ENCODE measurements at regions not wholly inside any gene's neighbourhood (a gene's known extent, or its start where the extent isn't known, plus 50 kb on each side); places are given as distances from the start of the nearest gene placed in this dataset.
"Not testable (repeated sequence)": the region's sequence is repeated elsewhere in the genome, so short reads cannot be mapped to it uniquely, and the experiment has no call there.

GRCh38 chr22:23449748-23450433, 130.2 kb downstream of the IGLL1 start:
- ATAC-seq; H3K4me3 Mint-ChIP-seq; H3K27me3 Mint-ChIP-seq; POLR2A ChIA-PET; H3K27me3 ChIP-seq (ENCODE audit: control insufficient read depth in 2 of 2, insufficient read depth in 2 of 2, low read length in 2 of 2); H3K27ac Mint-ChIP-seq; CTCF ChIA-PET; H3K4me3 ChIP-seq (ENCODE audit: low read length); H3K36me3 Mint-ChIP-seq; H3K9me3 ChIP-seq (ENCODE audit: control insufficient read depth in 2 of 3, low read length in 3 of 3); H3K36me3 ChIP-seq (ENCODE audit: control insufficient read depth in 2 of 3, insufficient read depth in 3 of 3, low read length in 3 of 3); intact Hi-C loops (cut with micrococcal nuclease); H3K27ac ChIP-seq (ENCODE audit: low read depth, low read length); H3K4me1 ChIP-seq (ENCODE audit: control insufficient read depth in 2 of 2, insufficient read depth in 2 of 2, low read length in 2 of 2); DNase-seq: not testable (repeated sequence)
- Mint-ChIP-seq H3K4me1 (peaks cover 0 to 12% (median 0%) of the 10 kb centered on the region in 7 donors), H3K9me3 (peaks cover 0 to 14% (median 6%) of the 10 kb centered on the region in 11 donors)

GRCh38 chr22:23448499-23449288, 131.4 kb downstream of the IGLL1 start:
- DNase-seq; intact Hi-C loops (cut with micrococcal nuclease); H3K27me3 Mint-ChIP-seq; H3K36me3 ChIP-seq (ENCODE audit: control insufficient read depth in 2 of 3, insufficient read depth in 3 of 3, low read length in 3 of 3); H3K27ac ChIP-seq (ENCODE audit: low read depth, low read length); H3K9me3 ChIP-seq (ENCODE audit: control insufficient read depth in 2 of 3, low read length in 3 of 3); H3K4me3 Mint-ChIP-seq; CTCF ChIA-PET; H3K4me1 ChIP-seq (ENCODE audit: control insufficient read depth in 2 of 2, insufficient read depth in 2 of 2, low read length in 2 of 2); H3K27ac Mint-ChIP-seq; H3K36me3 Mint-ChIP-seq; H3K4me3 ChIP-seq (ENCODE audit: low read length); POLR2A ChIA-PET; H3K27me3 ChIP-seq (ENCODE audit: control insufficient read depth in 2 of 2, insufficient read depth in 2 of 2, low read length in 2 of 2); ATAC-seq: not testable (repeated sequence)
- H3K4me1 Mint-ChIP-seq = peaks cover 0 to 12% (median 0%) of the 10 kb centered on the region in 7 donors
- peaks cover 0 to 17% (median 6%) of the 10 kb centered on the region in 11 donors for H3K9me3 Mint-ChIP-seq

GRCh38 chr22:23446796-23447350, 133.2 kb downstream of the IGLL1 start:
- intact Hi-C loops (cut with micrococcal nuclease) = no loop called here
- H3K27me3 ChIP-seq (ENCODE audit: control insufficient read depth in 2 of 2, insufficient read depth in 2 of 2, low read length in 2 of 2) = no peaks in the 10 kb centered on the region
- no peak for ATAC-seq
- Mint-ChIP-seq H3K36me3 (peaks cover 0 to 7% (median 4%) of the 10 kb centered on the region in 5 donors), H3K4me3 (no peak overlapping the region), H3K4me1 (peaks cover 0 to 7% (median 0%) of the 10 kb centered on the region in 7 donors), H3K9me3 (peaks cover 0 to 24% (median 6%) of the 10 kb centered on the region in 11 donors), H3K27ac (no peak overlapping the region), H3K27me3 (peaks cover 0 to 9% (median 0%) of the 10 kb centered on the region in 5 donors)
- H3K27ac ChIP-seq (ENCODE audit: low read depth, low read length) = no peak overlapping the region
- H3K9me3 ChIP-seq (ENCODE audit: control insufficient read depth in 2 of 3, low read length in 3 of 3) = no peaks in the 10 kb centered on the region
- H3K4me1 ChIP-seq (ENCODE audit: control insufficient read depth in 2 of 2, insufficient read depth in 2 of 2, low read length in 2 of 2) = no peaks in the 10 kb centered on the region
- ChIA-PET POLR2A (no interaction called here), CTCF (no interaction called here)
- no peak for DNase-seq
- H3K36me3 ChIP-seq (ENCODE audit: control insufficient read depth in 2 of 3, insufficient read depth in 3 of 3, low read length in 3 of 3) = no peaks in the 10 kb centered on the region
- no peak overlapping the region for H3K4me3 ChIP-seq (ENCODE audit: low read length)

DNA sequence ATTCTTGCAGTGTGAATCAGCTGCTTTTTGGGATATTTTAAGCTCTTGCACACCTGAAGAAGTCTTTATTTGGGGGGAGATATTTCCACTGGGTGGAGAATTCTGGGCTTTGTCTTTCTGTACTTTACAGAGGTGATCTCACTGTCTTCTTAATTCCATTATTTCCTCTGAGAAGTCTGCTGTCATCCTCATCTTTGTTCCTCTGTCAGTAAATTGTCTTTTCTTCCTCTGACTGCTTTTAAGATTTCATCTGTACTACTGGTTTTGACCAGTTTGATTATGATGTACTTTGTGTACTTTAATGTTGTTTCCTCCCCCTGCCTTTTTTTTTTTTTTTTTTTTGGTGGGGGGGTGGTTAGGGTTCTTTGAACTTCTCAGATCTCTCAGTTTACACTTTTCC, 133.9 kb downstream of the IGLL1 start:
- CTCF ChIA-PET; H3K4me3 Mint-ChIP-seq; H3K36me3 ChIP-seq (ENCODE audit: control insufficient read depth in 2 of 3, insufficient read depth in 3 of 3, low read length in 3 of 3); H3K27ac Mint-ChIP-seq; H3K4me1 Mint-ChIP-seq; intact Hi-C loops (cut with micrococcal nuclease); H3K4me3 ChIP-seq (ENCODE audit: low read length); H3K27ac ChIP-seq (ENCODE audit: low read depth, low read length); H3K4me1 ChIP-seq (ENCODE audit: control insufficient read depth in 2 of 2, insufficient read depth in 2 of 2, low read length in 2 of 2); H3K27me3 ChIP-seq (ENCODE audit: control insufficient read depth in 2 of 2, insufficient read depth in 2 of 2, low read length in 2 of 2); ATAC-seq; H3K36me3 Mint-ChIP-seq; DNase-seq; POLR2A ChIA-PET; H3K9me3 ChIP-seq (ENCODE audit: control insufficient read depth in 2 of 3, low read length in 3 of 3): not testable (repeated sequence)
- Mint-ChIP-seq H3K27me3 (peaks cover 0 to 11% (median 0%) of the 10 kb centered on the region in 5 donors), H3K9me3 (peaks cover 0 to 27% (median 6%) of the 10 kb centered on the region in 11 donors)

- Mint-ChIP-seq H3K9me3 (peaks cover 0 to 31% (median 6%) of the 10 kb centered on the region in 11 donors), H3K27me3 (peaks cover 0 to 15% (median 0%) of the 10 kb centered on the region in 5 donors)
- H3K4me3 Mint-ChIP-seq; H3K27ac ChIP-seq (ENCODE audit: low read depth, low read length); H3K36me3 Mint-ChIP-seq; ATAC-seq; H3K27me3 ChIP-seq (ENCODE audit: control insufficient read depth in 2 of 2, insufficient read depth in 2 of 2, low read length in 2 of 2); H3K4me1 Mint-ChIP-seq; H3K36me3 ChIP-seq (ENCODE audit: control insufficient read depth in 2 of 3, insufficient read depth in 3 of 3, low read length in 3 of 3); H3K9me3 ChIP-seq (ENCODE audit: control insufficient read depth in 2 of 3, low read length in 3 of 3); H3K27ac Mint-ChIP-seq; DNase-seq; H3K4me3 ChIP-seq (ENCODE audit: low read length); POLR2A ChIA-PET; CTCF ChIA-PET; H3K4me1 ChIP-seq (ENCODE audit: control insufficient read depth in 2 of 2, insufficient read depth in 2 of 2, low read length in 2 of 2); intact Hi-C loops (cut with micrococcal nuclease): not testable (repeated sequence)
Observed at GRCh38 chr22:23443905-23444304, 136.2 kb downstream of the IGLL1 start.

- H3K27me3 Mint-ChIP-seq = peaks cover 0 to 15% (median 3%) of the 10 kb centered on the region in 5 donors
- CTCF ChIA-PET; intact Hi-C loops (cut with micrococcal nuclease): not testable (repeated sequence)
Observed at GRCh38 chr22:23439581-23439980, 140.5 kb downstream of the IGLL1 start.

More at GRCh38 chr22:23439581-23439980, 140.5 kb downstream of the IGLL1 start:
- DNase-seq; H3K4me3 Mint-ChIP-seq; H3K27ac Mint-ChIP-seq; H3K4me3 ChIP-seq (ENCODE audit: low read length); H3K27ac ChIP-seq (ENCODE audit: low read depth, low read length); H3K4me1 ChIP-seq (ENCODE audit: control insufficient read depth in 2 of 2, insufficient read depth in 2 of 2, low read length in 2 of 2); H3K36me3 Mint-ChIP-seq; H3K27me3 ChIP-seq (ENCODE audit: control insufficient read depth in 2 of 2, insufficient read depth in 2 of 2, low read length in 2 of 2); ATAC-seq; POLR2A ChIA-PET; H3K36me3 ChIP-seq (ENCODE audit: control insufficient read depth in 2 of 3, insufficient read depth in 3 of 3, low read length in 3 of 3); H3K9me3 ChIP-seq (ENCODE audit: control insufficient read depth in 2 of 3, low read length in 3 of 3); H3K4me1 Mint-ChIP-seq: not testable (repeated sequence)
- H3K9me3 Mint-ChIP-seq = peaks cover 0 to 16% (median 0%) of the 10 kb centered on the region in 11 donors
